Transverse colon (tissue), 4 donors: ENCODE measurements at regions not wholly inside any gene's neighbourhood (a gene's known extent, or its start where the extent isn't known, plus 50 kb on each side); places are given as distances from the start of the nearest gene placed in this dataset.
"Not testable (repeated sequence)": the region's sequence is repeated elsewhere in the genome, so short reads cannot be mapped to it uniquely, and the experiment has no call there.

Experiments used
- DNase-seq: peaks from one replicate; pipeline ENCODE4 v3.0.0-alpha.2; 2019
- H3K27ac ChIP-seq, 4 donors: fragments of 200-600 bp; sonication (generic); 2 replicates each; pipeline ENCODE4 v1.5.1; 2016 to 2018; ENCODE audit warnings: inconsistent platforms in 4 of 4
- H3K27me3 ChIP-seq: fragments of 200-600 bp; sonication (generic); 2 replicates; pipeline ENCODE4 v1.5.1; 2017; ENCODE audit warnings: inconsistent platforms
- H3K36me3 ChIP-seq, 4 donors: fragments of 200-600 bp; sonication (generic); 2 replicates each; pipeline ENCODE4 v1.5.1; 2017 to 2019; ENCODE audit warnings: inconsistent platforms in 4 of 4
- H3K4me1 ChIP-seq, 4 donors: fragments of 200-600 bp; sonication (generic); 2 replicates each; pipeline ENCODE4 v1.5.1; 2017 to 2020; ENCODE audit warnings: inconsistent platforms in 4 of 4
- H3K4me3 ChIP-seq, 4 donors: fragments of 200-600 bp; sonication (generic); 1 replicate in 1 of 4; 2 replicates in 3 of 4; pipeline versions ENCODE4 v1.5.1 to v1.6.1; 2017 to 2019; ENCODE audit warnings: inconsistent platforms in 4 of 4
- H3K9me3 ChIP-seq, 2 donors: fragments of 200-600 bp; sonication (generic); 2 replicates each; pipeline ENCODE4 v1.5.1; 2017 to 2019; ENCODE audit warnings: inconsistent platforms in 2 of 2
- CTCF ChIP-seq, 5 experiments: fragments of 200-600 bp in 3 of 5; fragments of 450-650 bp in 2 of 5; sonication (generic) in 3 of 5; IDR thresholded peaks; 1 replicate in 2 of 5; 2 replicates in 3 of 5; pipeline ENCODE4 v1.5.1; 2016 to 2017; ENCODE audit warnings: antibody characterized with exemption in 5 of 5, inconsistent platforms in 3 of 5, mild to moderate bottlenecking in 2 of 5, moderate library complexity in 1 of 5
- EP300 ChIP-seq: sonication (generic); formaldehyde crosslinking; IDR thresholded peaks from one replicate; pipeline ENCODE4 v1.6.1; 2017; ENCODE audit warnings: antibody characterized with exemption, low read depth
- POLR2A ChIP-seq: fragments of 450-650 bp; IDR thresholded peaks from one replicate; pipeline ENCODE4 v1.6.1; 2016; ENCODE audit warnings: antibody characterized with exemption, mild to moderate bottlenecking, moderate library complexity
- POLR2AphosphoS5 ChIP-seq, 3 donors: sonication (generic); formaldehyde crosslinking; IDR thresholded peaks; one replicate each; pipeline ENCODE4 v1.6.1; 2016; ENCODE audit warnings: antibody characterized with exemption in 3 of 3
- WGBS, 2 donors: methylation state at CpG; one replicate each; pipeline ENCODE4 v1.1.5; 2018; ENCODE audit warnings: low coverage in 1 of 2; 5-methylcytosine and 5-hydroxymethylcytosine counted together
- in situ Hi-C, 4 donors: fragments of 200-750 bp; cut with MboI; loops; one replicate each; pipeline versions ENCODE4 v1.15.0 to v1.15.1; 2017; ENCODE audit warnings: low sequenced_read_pairs in 3 of 4, low pct_ligation_motif_present in 1 of 4, low pct_unique_long_range_greater_than_20kb in 1 of 4
- intact Hi-C: fragments of 100-400 bp; cut with DNase I; formaldehyde crosslinking; loops from one replicate; pipeline ENCODE4 v1.15.1; 2023; ENCODE audit warnings: low total_unique reads

GRCh38 chr14:101259748-101260147 is 301.5 kb upstream of the DIO3 start:
- intact Hi-C loops (no loop called here), in situ Hi-C loops (no loop called here)
- H3K4me3 ChIP-seq: no peak overlapping the region
- no peaks in the 10 kb centered on the region for H3K9me3 ChIP-seq
- H3K27ac ChIP-seq: no peak overlapping the region
- H3K4me1 ChIP-seq: no peaks in the 10 kb centered on the region
- DNase-seq: no peak
- H3K36me3 ChIP-seq: no peaks in the 10 kb centered on the region
- no peaks in the 10 kb centered on the region for H3K27me3 ChIP-seq
- WGBS, 2 donors: 72 to 80% methylated on average over 1 of the region's 1 CpG
- no peak for TF ChIP-seq CTCF (IDR thresholded peaks at IDR 0.05)
- TF ChIP-seq POLR2AphosphoS5 (IDR thresholded peaks at IDR 0.05): no peak
- no peak for TF ChIP-seq EP300
- TF ChIP-seq POLR2A: no peak

- in situ Hi-C loops, DNase-seq: not testable (repeated sequence)
- WGBS, 2 donors: 90% methylated on average over 19 of the region's 20 CpGs; no CpG with 5 or more reads in 1 of the 2 donors
These were observed 294.9 kb upstream of the DIO3 start for GRCh38 chr14:101266441-101266840.

GRCh38 chr14:101273091-101273490 is 288.2 kb upstream of the DIO3 start:
- H3K4me1 ChIP-seq: no peaks in the 10 kb centered on the region
- H3K27ac ChIP-seq: no peak overlapping the region
- H3K9me3 ChIP-seq: no peaks in the 10 kb centered on the region
- no peak overlapping the region for H3K4me3 ChIP-seq
- DNase-seq: no peak
- TF ChIP-seq CTCF (IDR thresholded peaks at IDR 0.05) (no peak), POLR2AphosphoS5 (IDR thresholded peaks at IDR 0.05) (no peak), POLR2A (no peak), EP300 (no peak)
- H3K36me3 ChIP-seq: no peaks in the 10 kb centered on the region
- intact Hi-C loops (no loop called here), in situ Hi-C loops (no loop called here)
- peaks cover 4% of the 10 kb centered on the region for H3K27me3 ChIP-seq

More at GRCh38 chr14:101266441-101266840, 294.9 kb upstream of the DIO3 start:
- intact Hi-C loops, H3K4me3 ChIP-seq, H3K27ac ChIP-seq, H3K9me3 ChIP-seq, H3K27me3 ChIP-seq, H3K36me3 ChIP-seq, H3K4me1 ChIP-seq: not testable (repeated sequence)

DNA sequence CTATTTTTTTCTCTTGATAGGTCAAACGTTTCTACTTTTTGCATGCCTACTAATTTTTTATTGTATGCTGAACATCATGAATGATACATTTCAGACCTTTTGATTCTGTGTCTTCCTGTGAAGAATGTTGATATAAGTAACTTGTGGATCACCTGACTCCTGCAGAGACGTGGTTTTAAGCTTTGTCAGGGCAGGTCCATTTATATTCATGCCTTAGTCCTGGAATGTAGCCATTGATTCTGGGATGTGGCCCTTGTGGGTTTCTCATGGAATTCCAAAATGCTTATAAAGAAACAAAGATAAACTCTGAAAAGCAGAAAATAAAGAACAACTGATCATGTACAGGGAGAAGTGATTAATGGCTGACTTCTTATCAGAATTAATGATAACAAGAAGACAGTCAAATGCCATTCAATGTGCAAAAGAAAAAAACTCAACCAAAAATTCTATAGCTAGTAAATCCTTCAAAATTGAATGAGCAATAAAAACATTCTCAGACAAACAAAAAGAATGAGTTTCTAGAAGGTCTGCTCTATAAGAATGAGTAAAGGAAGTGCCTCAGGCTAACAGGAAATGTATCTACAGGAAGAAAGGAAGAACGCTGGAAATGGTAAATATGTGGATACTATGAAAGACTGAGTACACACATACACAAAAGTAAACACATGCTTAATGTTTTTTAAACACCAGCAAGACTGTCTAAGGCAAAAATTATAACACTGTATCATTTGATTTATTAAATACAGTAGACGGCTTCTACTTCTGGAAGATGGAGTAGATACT is 284.8 kb upstream of the DIO3 start:
- Histone ChIP-seq H3K27me3 (peaks cover 4% of the 10 kb centered on the region), H3K4me1 (no peaks in the 10 kb centered on the region), H3K27ac (no peak overlapping the region), H3K4me3 (no peak overlapping the region), H3K9me3 (no peaks in the 10 kb centered on the region), H3K36me3 (no peaks in the 10 kb centered on the region)
- in situ Hi-C loops (no loop called here), intact Hi-C loops (no loop called here)
- 33 to 40% methylated on average over 3 to 4 of the region's 4 CpGs for WGBS, 2 donors
- DNase-seq: no peak
- no peak for TF ChIP-seq EP300
- no peak for TF ChIP-seq POLR2AphosphoS5 (IDR thresholded peaks at IDR 0.05)
- no peak for TF ChIP-seq CTCF (IDR thresholded peaks at IDR 0.05)
- no peak for TF ChIP-seq POLR2A

- intact Hi-C loops: no loop called here
- TF ChIP-seq CTCF (IDR thresholded peaks at IDR 0.05) (no peak), POLR2A (no peak), POLR2AphosphoS5 (IDR thresholded peaks at IDR 0.05) (no peak), EP300 (no peak)
- Histone ChIP-seq H3K27me3 (peaks cover 3% of the 10 kb centered on the region), H3K4me1 (no peaks in the 10 kb centered on the region), H3K4me3 (no peak overlapping the region), H3K9me3 (no peaks in the 10 kb centered on the region), H3K36me3 (no peaks in the 10 kb centered on the region), H3K27ac (no peak overlapping the region)
- no peak for DNase-seq
- in situ Hi-C loops: no loop called here
- WGBS, 2 donors: 68 to 74% methylated on average over 3 of the region's 3 CpGs
These were observed 278.9 kb upstream of the DIO3 start for GRCh38 chr14:101282418-101282817.
